ENCODE measurements at regions not wholly inside any gene's neighbourhood (a gene's known extent, or its start where the extent isn't known, plus 50 kb on each side); places are given as distances from the start of the nearest gene placed in this dataset.

- no peaks in the 10 kb centered on the region for H3K36me3 Mint-ChIP-seq (ENCODE audit: low read depth, unreplicated experiment)
Measured at GRCh38 chr5:108623826-108624225, 123.9 kb upstream of the FER start.

DNA sequence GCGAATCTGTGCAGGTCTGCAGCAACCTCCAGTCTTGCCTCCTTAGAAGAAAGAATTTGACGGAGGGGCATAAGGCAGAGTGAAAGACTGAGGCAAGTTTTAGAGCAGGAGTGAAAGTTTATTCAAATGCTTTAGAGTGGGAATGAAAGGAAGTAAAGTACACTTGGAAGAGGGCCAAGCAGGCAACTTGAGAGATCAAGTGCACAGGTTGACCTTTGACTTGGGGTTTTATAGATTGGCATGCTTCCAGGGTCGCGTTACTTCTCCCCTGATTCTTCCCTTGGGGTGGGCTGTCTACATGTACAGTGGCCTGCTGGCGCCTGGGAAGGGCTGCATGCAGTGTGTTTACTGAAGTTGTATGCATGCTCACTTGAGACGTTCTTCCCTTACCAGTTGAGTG, 127.2 kb upstream of the FER start:
- no peaks in the 10 kb centered on the region for H3K27me3 ChIP-seq (ENCODE audit: insufficient read depth, low read length)
- TF ChIP-seq EZH2 (IDR thresholded peaks at IDR 0.05; ENCODE audit: insufficient read depth, low read length) (no peak), CTCF (IDR thresholded peaks at IDR 0.05; ENCODE audit: insufficient read depth, low read depth, low read length) (no peak)
- H3K4me3 ChIP-seq (ENCODE audit: insufficient read depth, low read depth, low read length) = no peak overlapping the region
- H3K4me2 ChIP-seq (ENCODE audit: low read length) = no peak overlapping the region
- H4K20me1 ChIP-seq (ENCODE audit: insufficient read depth, low read length) = no peaks in the 10 kb centered on the region
- Mint-ChIP-seq H3K4me3 (ENCODE audit: unreplicated experiment) (no peak overlapping the region), H3K4me1 (ENCODE audit: low read depth, unreplicated experiment) (peaks cover 5% of the 10 kb centered on the region), H3K9me3 (ENCODE audit: unreplicated experiment) (no peaks in the 10 kb centered on the region), H3K27ac (ENCODE audit: unreplicated experiment) (no peak overlapping the region), H3K27me3 (ENCODE audit: low read depth, unreplicated experiment) (no peaks in the 10 kb centered on the region), H3K36me3 (ENCODE audit: low read depth, unreplicated experiment) (no peaks in the 10 kb centered on the region)
- DNase-seq (ENCODE audit: low read depth) (no peak), FAIRE-seq (no peak)
- no peaks in the 10 kb centered on the region for H3K36me3 ChIP-seq (ENCODE audit: insufficient read depth, low read length)
- H3K79me2 ChIP-seq (ENCODE audit: insufficient read depth, low read length) = no peaks in the 10 kb centered on the region
- H3K9me3 ChIP-seq (ENCODE audit: insufficient read depth, low read depth, low read length) = no peaks in the 10 kb centered on the region
- no peaks in the 10 kb centered on the region for H3K4me1 ChIP-seq (ENCODE audit: insufficient read depth, low read length)
- H3K27ac ChIP-seq (ENCODE audit: low read depth, low read length) = no peak overlapping the region
- H2AFZ ChIP-seq (ENCODE audit: low read depth, low read length) = no peak overlapping the region
- H3K9ac ChIP-seq (ENCODE audit: low read length) = no peak overlapping the region

More at GRCh38 chr5:108623826-108624225, 123.9 kb upstream of the FER start:
- Histone ChIP-seq H3K4me3 (ENCODE audit: insufficient read depth, low read depth, low read length) (no peak overlapping the region), H3K79me2 (ENCODE audit: insufficient read depth, low read length) (no peaks in the 10 kb centered on the region), H3K4me2 (ENCODE audit: low read length) (no peak overlapping the region), H3K27ac (ENCODE audit: low read depth, low read length) (no peak overlapping the region), H3K9ac (ENCODE audit: low read length) (no peak overlapping the region), H3K9me3 (ENCODE audit: insufficient read depth, low read depth, low read length) (no peaks in the 10 kb centered on the region), H3K36me3 (ENCODE audit: insufficient read depth, low read length) (no peaks in the 10 kb centered on the region), H3K4me1 (ENCODE audit: insufficient read depth, low read length) (no peaks in the 10 kb centered on the region), H3K27me3 (ENCODE audit: insufficient read depth, low read length) (no peaks in the 10 kb centered on the region), H2AFZ (ENCODE audit: low read depth, low read length) (no peak overlapping the region), H4K20me1 (ENCODE audit: insufficient read depth, low read length) (no peaks in the 10 kb centered on the region)
- Mint-ChIP-seq H3K4me3 (ENCODE audit: unreplicated experiment) (no peak overlapping the region), H3K27ac (ENCODE audit: unreplicated experiment) (no peak overlapping the region), H3K27me3 (ENCODE audit: low read depth, unreplicated experiment) (no peaks in the 10 kb centered on the region), H3K4me1 (ENCODE audit: low read depth, unreplicated experiment) (peaks cover 5% of the 10 kb centered on the region), H3K9me3 (ENCODE audit: unreplicated experiment) (no peaks in the 10 kb centered on the region)
- DNase-seq (ENCODE audit: low read depth) = no peak
- FAIRE-seq = no peak
- no peak for TF ChIP-seq CTCF (IDR thresholded peaks at IDR 0.05; ENCODE audit: insufficient read depth, low read depth, low read length)
- TF ChIP-seq EZH2 (IDR thresholded peaks at IDR 0.05; ENCODE audit: insufficient read depth, low read length) = no peak

DNA sequence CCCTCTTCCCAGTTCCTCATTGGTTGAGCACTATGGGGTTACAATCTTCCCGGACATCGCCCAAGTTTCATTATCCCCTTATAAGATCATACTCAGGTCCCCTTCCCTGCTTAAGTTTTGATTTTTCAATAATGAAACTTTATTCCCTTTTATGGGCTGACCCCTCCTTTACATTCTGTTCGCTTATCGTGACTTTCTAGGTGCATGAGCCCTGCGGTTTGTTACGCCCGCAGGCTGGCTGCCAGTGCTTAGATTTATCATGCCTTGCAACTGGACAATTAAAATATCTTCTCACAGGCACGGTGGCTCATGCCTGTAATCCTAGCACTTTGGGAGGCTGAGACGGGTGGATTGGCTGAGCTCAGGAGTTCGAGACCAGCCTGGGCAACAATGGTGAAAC, 127.9 kb upstream of the FER start:
- Histone ChIP-seq H2AFZ (ENCODE audit: low read depth, low read length) (no peak overlapping the region), H3K4me1 (ENCODE audit: insufficient read depth, low read length) (no peaks in the 10 kb centered on the region), H3K9ac (ENCODE audit: low read length) (no peak overlapping the region), H3K4me3 (ENCODE audit: insufficient read depth, low read depth, low read length) (no peak overlapping the region), H3K9me3 (ENCODE audit: insufficient read depth, low read depth, low read length) (no peaks in the 10 kb centered on the region), H3K27me3 (ENCODE audit: insufficient read depth, low read length) (no peaks in the 10 kb centered on the region), H3K27ac (ENCODE audit: low read depth, low read length) (no peak overlapping the region), H3K4me2 (ENCODE audit: low read length) (no peak overlapping the region), H3K36me3 (ENCODE audit: insufficient read depth, low read length) (no peaks in the 10 kb centered on the region), H3K79me2 (ENCODE audit: insufficient read depth, low read length) (no peaks in the 10 kb centered on the region), H4K20me1 (ENCODE audit: insufficient read depth, low read length) (no peaks in the 10 kb centered on the region)
- DNase-seq (ENCODE audit: low read depth) (no peak), FAIRE-seq (no peak)
- H3K36me3 Mint-ChIP-seq (ENCODE audit: low read depth, unreplicated experiment) = no peaks in the 10 kb centered on the region
- H3K4me3 Mint-ChIP-seq (ENCODE audit: unreplicated experiment) = no peak overlapping the region
- no peaks in the 10 kb centered on the region for H3K27me3 Mint-ChIP-seq (ENCODE audit: low read depth, unreplicated experiment)
- H3K27ac Mint-ChIP-seq (ENCODE audit: unreplicated experiment) = peak overlapping the region; percentile 35
- TF ChIP-seq CTCF (IDR thresholded peaks at IDR 0.05; ENCODE audit: insufficient read depth, low read depth, low read length) = no peak
- no peak for TF ChIP-seq EZH2 (IDR thresholded peaks at IDR 0.05; ENCODE audit: insufficient read depth, low read length)
- H3K9me3 Mint-ChIP-seq (ENCODE audit: unreplicated experiment) = no peaks in the 10 kb centered on the region
- H3K4me1 Mint-ChIP-seq (ENCODE audit: low read depth, unreplicated experiment) = peaks cover 5% of the 10 kb centered on the region

Data from astrocyte (in vitro differentiated cells and primary cell).